ENCODE measurements at regions not wholly inside any gene's neighbourhood (a gene's known extent, or its start where the extent isn't known, plus 50 kb on each side); places are given as distances from the start of the nearest gene placed in this dataset.

GRCh38 chr10:62981096-62981495 lies 152.0 kb upstream of the NRBF2 start:
- no peak overlapping the region for H2AK5ac ChIP-seq (ENCODE audit: low read depth, low read length)
- H4K91ac ChIP-seq (ENCODE audit: insufficient read depth, low read depth, low read length) = no peak overlapping the region
- ChIA-PET POLR2A (ENCODE audit: unreplicated experiment) (no interaction called here), CTCF (no interaction called here)
- dilution Hi-C loops (cut with HindIII; ENCODE audit: low sequenced_read_pairs, unreplicated experiment) = no loop called here
- H4K5ac ChIP-seq (ENCODE audit: low read depth, low read length) = no peak overlapping the region
- no peaks in the 10 kb centered on the region for H3K4me1 ChIP-seq (ENCODE audit: control insufficient read depth, insufficient read depth, low read length)
- H2AK9ac ChIP-seq (replicated peaks; ENCODE audit: low read depth, low read length, poor library complexity) = no peak overlapping the region
- H4K8ac ChIP-seq (ENCODE audit: low read depth in 2 of 2, low read length in 2 of 2) = no peak overlapping the region
- H3K79me1 ChIP-seq (ENCODE audit: low read depth in 1 of 2, low read length in 2 of 2) = no peaks in the 10 kb centered on the region
- no peak overlapping the region for H3K9ac ChIP-seq (ENCODE audit: low read depth, low read length)
- no peak overlapping the region for H3K4me2 ChIP-seq (ENCODE audit: low read depth, low read length)
- H3K18ac ChIP-seq (ENCODE audit: low read depth, low read length) = no peak overlapping the region
- WGBS, 2 experiments (ENCODE audit: extremely low coverage in 2 of 2, insufficient read length in 1 of 2) = no CpG with 5 or more reads among the region's 2 CpGs
- 0 out of 2 replicates have a peak, but pooled peaks cover 2% of the 10 kb centered on the region for H3K27me3 ChIP-seq (ENCODE audit: control insufficient read depth, insufficient read depth, low read length)
- DNase-seq (no peak), ATAC-seq (ENCODE audit: low read depth) (no peak)
- no peaks in the 10 kb centered on the region for H3K9me1 ChIP-seq (ENCODE audit: insufficient read depth, low read length)
- H3K4me3 ChIP-seq (ENCODE audit: insufficient read depth, low read depth, low read length) = no peak overlapping the region
- BruUV-seq (replicated peaks) = no TSS peak
- H3K4ac ChIP-seq (ENCODE audit: low read depth, low read length) = no peak overlapping the region
- H3K14ac ChIP-seq (replicated peaks; ENCODE audit: low read depth, low read length) = no peak overlapping the region
- in situ Hi-C loops (cut with MboI; ENCODE audit: low sequenced_read_pairs) = no loop called here
- no peak overlapping the region for H3K23ac ChIP-seq (ENCODE audit: low read depth, low read length)
- TF ChIP-seq MAFK (IDR thresholded peaks at IDR 0.05; ENCODE audit: low read depth, low read length) = no peak
- TF ChIP-seq MAZ (IDR thresholded peaks at IDR 0.05; ENCODE audit: borderline replicate concordance, low read depth, low read length) = no peak
- no peak for TF ChIP-seq RAD21 (IDR thresholded peaks at IDR 0.05; ENCODE audit: low read length)
- no peak for TF ChIP-seq POLR2A (IDR thresholded peaks at IDR 0.05; ENCODE audit: low read depth, low read length)
- no peak for TF ChIP-seq SMC3 (IDR thresholded peaks at IDR 0.05; ENCODE audit: low read depth, low read length)
- no peak for TF ChIP-seq NFE2L2 (IDR thresholded peaks at IDR 0.05; ENCODE audit: low read depth, low read length)
- TF ChIP-seq MXI1 (IDR thresholded peaks at IDR 0.05; ENCODE audit: borderline replicate concordance, low read depth, low read length) = no peak
- TF ChIP-seq RFX5 (IDR thresholded peaks at IDR 0.05; ENCODE audit: low read depth, low read length) = no peak
- TF ChIP-seq BHLHE40 (IDR thresholded peaks at IDR 0.05; ENCODE audit: low read depth, low read length) = no peak
- no peak for TF ChIP-seq CTCF (conservative IDR thresholded peaks at IDR 0.05; ENCODE audit: low read depth, low read length)
- TF ChIP-seq CEBPB (IDR thresholded peaks at IDR 0.05; ENCODE audit: low read depth, low read length) = no peak
- TF ChIP-seq, protein P1, sequence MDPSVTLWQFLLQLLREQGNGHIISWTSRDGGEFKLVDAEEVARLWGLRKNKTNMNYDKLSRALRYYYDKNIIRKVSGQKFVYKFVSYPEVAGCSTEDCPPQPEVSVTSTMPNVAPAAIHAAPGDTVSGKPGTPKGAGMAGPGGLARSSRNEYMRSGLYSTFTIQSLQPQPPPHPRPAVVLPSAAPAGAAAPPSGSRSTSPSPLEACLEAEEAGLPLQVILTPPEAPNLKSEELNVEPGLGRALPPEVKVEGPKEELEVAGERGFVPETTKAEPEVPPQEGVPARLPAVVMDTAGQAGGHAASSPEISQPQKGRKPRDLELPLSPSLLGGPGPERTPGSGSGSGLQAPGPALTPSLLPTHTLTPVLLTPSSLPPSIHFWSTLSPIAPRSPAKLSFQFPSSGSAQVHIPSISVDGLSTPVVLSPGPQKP (IDR thresholded peaks at IDR 0.05; ENCODE audit: borderline replicate concordance, low read depth, low read length) = no peak
- TF ChIP-seq USF2 (IDR thresholded peaks at IDR 0.05; ENCODE audit: low read depth, low read length) = no peak
- no peak for TF ChIP-seq RCOR1 (IDR thresholded peaks at IDR 0.05; ENCODE audit: insufficient replicate concordance, low read length)
- TF ChIP-seq CHD1 (IDR thresholded peaks at IDR 0.05; ENCODE audit: low read depth, low read length) = no peak
- no peak for TF ChIP-seq FOS (IDR thresholded peaks at IDR 0.05; ENCODE audit: low read depth, low read length)
- H2BK20ac ChIP-seq (ENCODE audit: low read depth, low read length) = no peak overlapping the region
- H2BK120ac ChIP-seq (ENCODE audit: low read depth, low read length) = no peak overlapping the region
- H3K9me3 ChIP-seq (ENCODE audit: control insufficient read depth, insufficient read depth, low read length) = no peaks in the 10 kb centered on the region
- H2BK15ac ChIP-seq (ENCODE audit: low read depth, low read length) = no peak overlapping the region
- no peaks in the 10 kb centered on the region for H4K20me1 ChIP-seq (ENCODE audit: insufficient read depth, low read length)
- no peak overlapping the region for H2BK5ac ChIP-seq (ENCODE audit: low read depth, low read length, poor library complexity, severe bottlenecking)
- intact Hi-C loops (cut with micrococcal nuclease) = no loop called here
- no peaks in the 10 kb centered on the region for H3K36me3 ChIP-seq (ENCODE audit: control insufficient read depth, insufficient read depth, low read length)
- no peak overlapping the region for H3K56ac ChIP-seq (ENCODE audit: extremely low read depth, insufficient read depth, low read length)
- H2AFZ ChIP-seq (replicated peaks; ENCODE audit: low read length, poor library complexity) = no peak overlapping the region
- no peak overlapping the region for H3K27ac ChIP-seq (ENCODE audit: insufficient read depth, low read length)

All from IMR-90 (cell line).